B cell (primary cell): ENCODE measurements at regions not wholly inside any gene's neighbourhood (a gene's known extent, or its start where the extent isn't known, plus 50 kb on each side); places are given as distances from the start of the nearest gene placed in this dataset.
A peak's percentile ranks its signal among the peaks of the same experiment; 100 is the strongest.

Source experiments
- ATAC-seq: fragments of 200-7000 bp; cut with Tn5 transposase; one replicate; pipeline ENCODE4 v1.10.0; 2021; ENCODE audit warnings: low read depth, mild to moderate bottlenecking, moderate number of reproducible peaks, moderate library complexity
- CTCF ChIA-PET: fragments of 350-600 bp; sonication (Branson Sonifier 250); formaldehyde crosslinking; loops from one replicate; lab custom pipeline; 2021; ENCODE audit warnings: antibody characterized with exemption, inconsistent platforms; lab: Charles Lee
- POLR2A ChIA-PET: fragments of 350-600 bp; sonication (Branson Sonifier 250); formaldehyde crosslinking; loops from one replicate; lab custom pipeline; 2021; ENCODE audit warnings: antibody characterized with exemption; lab: Charles Lee
- DNase-seq: peaks from one replicate; pipeline ENCODE4 v3.0.0; 2013
- H2AFZ ChIP-seq: 2 replicates; pipeline ENCODE4 v1.6.1; 2012; ENCODE audit warnings: mild to moderate bottlenecking, low read depth, low read length; ENCODE audit not compliant: insufficient read depth, poor library complexity, severe bottlenecking
- H3K27ac ChIP-seq, 2 donors: 1 replicate in 1 of 2; 2 replicates in 1 of 2; pipeline ENCODE4 v1.5.1; 2012 to 2013; ENCODE audit warnings: low read length in 2 of 2, mild to moderate bottlenecking in 2 of 2, moderate library complexity in 1 of 2
- H3K27me3 ChIP-seq, 4 experiments: fragments of 200-600 bp in 1 of 4; sonication (generic) in 1 of 4; replicated peaks in 1 of 4; 1 replicate in 2 of 4; 2 replicates in 2 of 4; pipeline versions ENCODE4 v1.6.1 to v1.7.0; 2013 to 2016; ENCODE audit warnings: low read length in 3 of 4, mild to moderate bottlenecking in 2 of 4, mixed read lengths in 1 of 4, moderate library complexity in 1 of 4; ENCODE audit not compliant: insufficient read depth in 4 of 4, control insufficient read depth in 3 of 4; ENCODE audit errors: control extremely low read depth in 1 of 4
- H3K36me3 ChIP-seq, 2 experiments: replicated peaks in 1 of 2; 1 replicate in 1 of 2; 2 replicates in 1 of 2; pipeline versions ENCODE4 v1.6.1 to v1.7.1; 2013; ENCODE audit warnings: low read length in 1 of 2; ENCODE audit not compliant: insufficient read depth in 2 of 2, control insufficient read depth in 1 of 2; ENCODE audit errors: control extremely low read depth in 1 of 2, extremely low read depth in 1 of 2
- H3K4me1 ChIP-seq, 2 donors: fragments of 200-600 bp in 1 of 2; sonication (generic) in 1 of 2; 1 replicate in 1 of 2; 2 replicates in 1 of 2; pipeline versions ENCODE4 v1.5.1 to v1.6.1; 2013 to 2017; ENCODE audit warnings: low read length in 2 of 2; ENCODE audit not compliant: control insufficient read depth in 2 of 2, insufficient read depth in 2 of 2
- H3K4me2 ChIP-seq: replicated peaks from 2 replicates; pipeline ENCODE3; 2012; ENCODE audit warnings: mild to moderate bottlenecking, low read depth, low read length; ENCODE audit not compliant: poor library complexity, severe bottlenecking
- H3K4me3 ChIP-seq, 5 experiments: fragments of 200-600 bp in 1 of 5; sonication (generic) in 1 of 5; 1 replicate in 3 of 5; 2 replicates in 2 of 5; pipeline versions ENCODE4 v1.5.1 to v1.7.0; 2011 to 2016; ENCODE audit warnings: low read length in 4 of 5, mild to moderate bottlenecking in 4 of 5, low read depth in 2 of 5, control low read depth in 1 of 5, moderate library complexity in 1 of 5; ENCODE audit not compliant: insufficient read depth in 1 of 5; ENCODE audit errors: control extremely low read depth in 1 of 5, extremely low read depth in 1 of 5
- H3K79me2 ChIP-seq: fragments of 200-600 bp; sonication (generic); one replicate; pipeline ENCODE4 v1.6.0; 2016; ENCODE audit warnings: low read length; ENCODE audit not compliant: control insufficient read depth, insufficient read depth
- H3K9ac ChIP-seq: fragments of 200-600 bp; sonication (generic); 2 replicates; pipeline ENCODE4 v1.6.1; 2017; ENCODE audit warnings: mild to moderate bottlenecking, low read length, moderate library complexity
- H3K9me3 ChIP-seq, 3 donors: one replicate each; pipeline versions ENCODE4 v1.6.1 to v1.7.1; 2013; ENCODE audit warnings: low read length in 2 of 3; ENCODE audit not compliant: control insufficient read depth in 2 of 3, insufficient read depth in 1 of 3; ENCODE audit errors: control extremely low read depth in 1 of 3
- H4K20me1 ChIP-seq: 2 replicates; pipeline ENCODE4 v1.6.0; 2012; ENCODE audit warnings: mild to moderate bottlenecking, low read length; ENCODE audit not compliant: insufficient read depth, control insufficient read depth, poor library complexity, severe bottlenecking
- H3K27ac Mint-ChIP-seq: one replicate; pipeline ENCODE4 v1.8.0; 2021; ENCODE audit warnings: mixed read lengths
- H3K27me3 Mint-ChIP-seq: one replicate; pipeline ENCODE4 v1.8.0; 2021; ENCODE audit warnings: mixed read lengths
- H3K4me1 Mint-ChIP-seq: one replicate; pipeline ENCODE4 v1.8.0; 2021; ENCODE audit warnings: mixed read lengths
- H3K4me3 Mint-ChIP-seq: one replicate; pipeline ENCODE4 v1.8.0; 2021; ENCODE audit warnings: mixed read lengths
- H3K9me3 Mint-ChIP-seq: one replicate; pipeline ENCODE4 v1.8.0; 2022; ENCODE audit warnings: mixed read lengths; ENCODE audit not compliant: insufficient read depth
- EZH2 ChIP-seq: IDR thresholded peaks from 2 replicates; pipeline ENCODE4 v1.6.1; 2012; ENCODE audit warnings: borderline replicate concordance, low read depth, mild to moderate bottlenecking, moderate library complexity, low read length; ENCODE audit not compliant: insufficient read depth, poor library complexity, severe bottlenecking
- WGBS: methylation state at CpG from one replicate; pipeline ENCODE4 v1.1.5; 2013; ENCODE audit warnings: missing lambda C conversion rate; ENCODE audit not compliant: insufficient coverage; 5-methylcytosine and 5-hydroxymethylcytosine counted together
- intact Hi-C: fragments of 100-400 bp; cut with micrococcal nuclease; formaldehyde crosslinking; loops from one replicate; pipeline ENCODE4 v1.10.0; 2022
- TF ChIP-seq, protein P1 (sequence below): fragments of 200-600 bp; IDR thresholded peaks from one replicate; pipeline ENCODE4 v1.8.0; 2022; ENCODE audit warnings: antibody characterized with exemption, mild to moderate bottlenecking

DNA sequence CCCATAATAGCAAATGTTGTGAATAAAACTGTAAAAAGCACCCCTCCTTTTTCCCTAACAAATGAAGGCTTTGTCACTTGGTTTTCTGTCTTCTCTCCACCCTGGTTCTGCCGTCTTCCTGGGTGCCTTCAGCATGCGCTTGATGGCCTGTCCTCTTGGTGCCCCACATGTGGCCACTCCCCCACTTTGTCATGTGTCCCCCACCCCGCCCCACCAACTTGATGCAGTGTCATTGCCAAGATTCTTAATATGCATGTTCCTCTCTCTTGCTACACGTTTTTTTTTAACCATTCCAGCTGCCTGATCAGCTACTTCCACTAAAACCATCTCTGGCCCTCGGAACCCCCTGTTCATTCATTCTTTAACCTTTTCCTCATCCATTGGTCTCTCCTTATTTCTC lies 340.3 kb downstream of the QKI start:
- Histone ChIP-seq H3K4me1 (peaks cover 38 to 46% of the 10 kb centered on the region in 2 donors), H3K9me3 (peaks cover 0 to 28% (median 3%) of the 10 kb centered on the region in 3 donors), H3K4me2 (no peak overlapping the region), H3K9ac (no peak overlapping the region), H3K4me3 (no peak overlapping the region), H2AFZ (no peak overlapping the region), H3K79me2 (no peaks in the 10 kb centered on the region), H3K27me3 (peaks cover 0 to 19% (median 6%) of the 10 kb centered on the region in 4 experiments), H4K20me1 (no peaks in the 10 kb centered on the region), H3K36me3 (no peaks in the 10 kb centered on the region), H3K27ac (no peak overlapping the region)
- ChIA-PET CTCF (no interaction called here), POLR2A (no interaction called here)
- DNase-seq = no peak
- TF ChIP-seq EZH2 = no peak
- TF ChIP-seq, protein P1, sequence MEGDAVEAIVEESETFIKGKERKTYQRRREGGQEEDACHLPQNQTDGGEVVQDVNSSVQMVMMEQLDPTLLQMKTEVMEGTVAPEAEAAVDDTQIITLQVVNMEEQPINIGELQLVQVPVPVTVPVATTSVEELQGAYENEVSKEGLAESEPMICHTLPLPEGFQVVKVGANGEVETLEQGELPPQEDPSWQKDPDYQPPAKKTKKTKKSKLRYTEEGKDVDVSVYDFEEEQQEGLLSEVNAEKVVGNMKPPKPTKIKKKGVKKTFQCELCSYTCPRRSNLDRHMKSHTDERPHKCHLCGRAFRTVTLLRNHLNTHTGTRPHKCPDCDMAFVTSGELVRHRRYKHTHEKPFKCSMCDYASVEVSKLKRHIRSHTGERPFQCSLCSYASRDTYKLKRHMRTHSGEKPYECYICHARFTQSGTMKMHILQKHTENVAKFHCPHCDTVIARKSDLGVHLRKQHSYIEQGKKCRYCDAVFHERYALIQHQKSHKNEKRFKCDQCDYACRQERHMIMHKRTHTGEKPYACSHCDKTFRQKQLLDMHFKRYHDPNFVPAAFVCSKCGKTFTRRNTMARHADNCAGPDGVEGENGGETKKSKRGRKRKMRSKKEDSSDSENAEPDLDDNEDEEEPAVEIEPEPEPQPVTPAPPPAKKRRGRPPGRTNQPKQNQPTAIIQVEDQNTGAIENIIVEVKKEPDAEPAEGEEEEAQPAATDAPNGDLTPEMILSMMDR = no peak
- ATAC-seq = no peak
- peaks cover 50% of the 10 kb centered on the region for H3K4me1 Mint-ChIP-seq
- no peak overlapping the region for H3K4me3 Mint-ChIP-seq
- peak overlapping the region; percentile 1 for H3K27ac Mint-ChIP-seq
- intact Hi-C loops = loop anchor here (5.0 kb wide), 1 partner anchor 338 kb away; no protein-coding TSS in a partner anchor
- 72% methylated on average over 5 of the region's 5 CpGs for WGBS
- no peaks in the 10 kb centered on the region for H3K9me3 Mint-ChIP-seq
- H3K27me3 Mint-ChIP-seq = peaks cover 21% of the 10 kb centered on the region

DNA sequence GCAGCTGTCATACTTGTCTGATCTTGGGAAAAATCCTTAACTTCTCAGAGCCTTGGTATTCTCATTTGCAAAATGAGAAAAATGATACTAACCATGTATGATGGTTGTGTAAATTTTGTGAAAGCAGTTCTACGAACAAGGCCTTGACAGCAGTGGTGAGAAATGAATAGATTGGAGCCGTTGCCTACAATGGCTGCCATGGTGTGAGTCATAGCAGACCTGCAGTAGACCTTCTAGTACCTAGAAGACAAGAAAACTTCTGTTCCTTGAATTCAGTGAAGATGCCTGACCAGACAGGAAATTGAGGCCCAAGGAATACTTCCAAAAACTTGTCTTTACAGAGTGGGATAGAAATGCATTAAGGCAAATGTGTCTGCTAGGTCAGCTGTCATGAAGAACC lies 338.9 kb downstream of the QKI start:
- Histone ChIP-seq H4K20me1 (no peaks in the 10 kb centered on the region), H3K9me3 (peaks cover 0 to 28% (median 3%) of the 10 kb centered on the region in 3 donors), H3K4me3 (no peak overlapping the region), H3K9ac (no peak overlapping the region), H2AFZ (no peak overlapping the region), H3K4me1 (peaks cover 38 to 46% of the 10 kb centered on the region in 2 donors), H3K79me2 (no peaks in the 10 kb centered on the region), H3K27ac (no peak overlapping the region), H3K36me3 (no peaks in the 10 kb centered on the region), H3K27me3 (peaks cover 0 to 33% (median 9%) of the 10 kb centered on the region in 4 experiments), H3K4me2 (no peak overlapping the region)
- POLR2A ChIA-PET = no interaction called here
- ATAC-seq (no peak), DNase-seq (no peak)
- Mint-ChIP-seq H3K4me3 (no peak overlapping the region), H3K4me1 (peaks cover 49% of the 10 kb centered on the region), H3K27ac (no peak overlapping the region), H3K27me3 (peaks cover 31% of the 10 kb centered on the region), H3K9me3 (no peaks in the 10 kb centered on the region)
- TF ChIP-seq, protein P1 = no peak
- no peak for TF ChIP-seq EZH2
- CTCF ChIA-PET = no interaction called here
- intact Hi-C loops = no loop called here
- WGBS = 90% methylated on average over 2 of the region's 2 CpGs
